CD4-positive, alpha-beta T cell treated with Interferon alpha-2 for 1 hour (primary cell): ENCODE measurements at regions not wholly inside any gene's neighbourhood (a gene's known extent, or its start where the extent isn't known, plus 50 kb on each side); places are given as distances from the start of the nearest gene placed in this dataset.

ENCODE experiments used
- DNase-seq, 2 donors: peaks; one replicate each; pipeline ENCODE4 v3.0.0-alpha.2; 2020 to 2022

DNA sequence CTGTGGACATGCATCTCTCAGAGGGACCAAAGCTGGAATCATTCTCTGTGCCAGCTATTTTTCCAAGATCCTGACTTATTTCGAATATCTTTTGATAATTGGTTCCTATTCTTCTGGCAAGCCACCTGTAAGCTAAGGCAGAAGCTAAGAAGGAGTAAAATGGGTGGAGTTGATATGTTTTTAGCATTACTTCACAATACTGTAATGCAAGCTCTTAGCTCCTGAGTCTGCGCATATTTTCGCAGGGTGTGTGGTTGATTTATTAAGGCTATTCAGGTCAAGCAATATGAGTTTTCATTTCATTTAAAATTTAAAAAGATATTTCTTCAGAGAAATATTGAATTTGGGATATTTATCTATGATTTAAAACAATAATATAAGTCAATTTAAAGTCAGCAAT lies 158.5 kb upstream of the ADAMTS16 start:
- no peak for DNase-seq

DNA sequence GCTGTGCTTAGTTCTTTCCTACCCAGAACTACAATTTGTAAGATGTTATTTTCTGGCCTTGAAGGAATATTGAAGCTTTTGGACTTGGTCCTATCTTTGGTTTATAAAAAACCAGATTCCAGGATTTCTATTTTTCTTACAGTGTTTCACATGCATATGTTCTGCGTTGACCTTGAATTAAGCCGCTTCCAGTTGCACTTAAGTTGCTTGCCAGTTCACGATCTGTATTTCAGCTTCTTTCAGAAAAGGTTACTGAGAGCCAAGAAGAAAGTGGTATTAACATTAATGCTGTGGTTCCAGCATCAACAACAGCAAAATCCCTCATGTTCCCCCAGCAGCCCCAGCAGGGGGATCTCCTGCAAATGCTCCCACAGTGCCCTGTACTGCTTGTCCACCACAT lies 156.4 kb upstream of the ADAMTS16 start:
- DNase-seq = no peak

DNA sequence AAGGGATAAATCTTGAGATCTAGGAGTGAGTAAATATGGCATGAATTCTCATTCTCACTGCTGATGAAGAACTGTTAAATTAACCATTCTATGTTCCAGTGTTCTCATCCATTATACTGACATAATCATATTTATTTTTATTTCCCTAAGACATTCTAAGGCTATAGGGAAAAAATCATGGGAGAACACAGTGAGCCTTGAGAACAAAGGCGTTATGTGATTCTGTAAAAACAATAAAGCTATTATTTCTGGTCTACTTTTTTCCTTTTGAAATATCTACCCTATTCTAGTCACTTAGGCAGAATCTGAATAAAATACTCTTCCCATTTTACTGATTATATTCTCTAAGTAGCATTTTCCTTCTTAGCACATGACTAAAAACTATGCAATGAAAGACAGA lies 155.7 kb upstream of the ADAMTS16 start:
- DNase-seq = no peak

DNA sequence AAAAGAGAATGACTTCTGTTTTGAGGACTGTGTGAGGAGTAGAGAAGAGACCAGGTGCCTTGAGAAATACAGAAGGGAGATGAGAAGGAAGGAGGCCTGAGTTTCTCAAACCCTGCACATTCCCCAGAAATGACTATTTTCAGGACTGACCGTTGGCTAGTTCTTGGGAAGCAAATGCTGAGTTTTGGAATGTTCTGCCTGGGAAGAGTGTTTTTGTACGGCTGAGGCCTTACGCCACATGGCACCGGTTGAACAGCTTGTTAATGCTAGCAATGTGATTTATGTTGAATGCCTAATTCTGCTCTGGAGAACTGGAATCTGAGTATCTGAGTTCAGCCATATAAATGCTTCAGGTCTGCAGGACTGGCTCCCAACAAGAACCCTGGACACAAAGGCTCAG lies 152.7 kb upstream of the ADAMTS16 start:
- no peak for DNase-seq

DNA sequence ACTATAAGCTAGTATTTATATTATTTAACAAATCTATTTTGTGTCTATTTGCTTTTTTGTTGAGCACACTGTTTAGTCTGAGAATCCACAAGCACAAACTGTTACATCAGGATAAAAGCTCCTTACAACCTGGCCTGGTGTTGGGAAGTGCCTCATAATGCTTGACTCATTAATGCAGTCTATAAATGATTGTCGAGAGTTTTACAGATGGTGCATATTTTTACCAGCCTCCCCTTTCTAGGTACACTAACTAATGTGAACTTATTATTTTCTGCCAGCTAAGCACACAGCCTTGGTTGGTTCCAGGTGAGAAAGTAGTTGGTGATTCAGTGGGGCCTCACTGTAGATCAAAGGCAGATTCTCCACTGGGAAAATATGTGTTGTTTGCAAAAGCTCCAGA lies 151.0 kb upstream of the ADAMTS16 start:
- no peak for DNase-seq

DNA sequence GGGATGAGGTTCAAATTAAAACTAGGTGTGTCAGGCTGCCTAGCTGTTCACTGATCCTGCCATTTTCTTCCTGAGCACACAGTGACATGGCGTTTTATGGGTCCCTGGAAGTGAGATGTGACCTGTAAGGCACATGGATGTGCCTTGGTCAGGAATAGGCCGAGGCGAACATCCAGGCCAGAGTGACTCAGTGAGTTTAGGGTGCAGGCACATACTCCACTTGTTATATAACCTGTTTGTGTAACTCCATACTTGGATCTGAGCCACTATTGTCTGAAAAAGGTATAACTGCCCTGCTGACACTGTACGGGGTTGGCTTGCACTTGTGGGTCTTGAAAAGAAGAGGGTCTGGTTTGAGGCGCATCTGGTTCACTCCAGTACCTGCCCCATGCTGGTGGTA lies 150.1 kb upstream of the ADAMTS16 start:
- no peak for DNase-seq

DNA sequence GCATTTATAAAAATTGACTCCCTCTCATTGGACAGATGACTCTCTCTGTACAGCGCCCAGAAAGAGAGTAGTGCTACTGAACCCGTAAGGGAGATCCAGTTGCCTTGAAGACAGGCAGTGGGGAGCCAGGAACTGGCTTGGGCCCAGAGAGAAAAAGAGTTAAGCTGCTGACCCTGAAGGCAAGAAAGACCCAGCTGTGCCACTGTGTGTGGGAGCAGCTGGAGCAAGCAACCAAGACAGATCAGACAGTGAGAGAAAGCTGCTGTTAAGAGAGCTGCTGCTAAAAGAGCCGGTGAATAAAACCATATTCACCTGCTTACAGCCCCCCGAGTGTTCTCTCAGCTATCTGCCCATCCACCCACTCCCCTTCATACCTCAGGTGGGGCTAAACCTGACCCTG lies 149.7 kb upstream of the ADAMTS16 start:
- DNase-seq = no peak

DNA sequence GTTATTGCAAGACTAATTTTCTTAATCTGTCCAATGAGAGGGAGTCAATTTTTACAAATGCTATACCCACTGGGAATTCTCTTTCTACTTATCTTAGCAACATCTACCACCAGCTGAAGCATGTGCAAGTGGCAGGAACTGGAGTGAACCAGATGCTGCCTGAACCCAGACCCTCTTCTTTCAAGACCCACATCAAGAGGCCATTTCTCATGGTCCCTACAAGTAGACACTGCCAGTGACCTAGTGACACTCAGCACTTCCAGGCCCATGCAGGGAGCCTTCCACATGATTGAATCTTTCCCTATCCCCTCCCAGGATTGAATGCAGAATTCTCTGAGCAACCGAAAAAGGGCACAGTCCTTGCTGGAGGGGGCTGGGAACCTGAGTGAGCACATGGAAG lies 148.2 kb upstream of the ADAMTS16 start:
- no peak for DNase-seq

DNA sequence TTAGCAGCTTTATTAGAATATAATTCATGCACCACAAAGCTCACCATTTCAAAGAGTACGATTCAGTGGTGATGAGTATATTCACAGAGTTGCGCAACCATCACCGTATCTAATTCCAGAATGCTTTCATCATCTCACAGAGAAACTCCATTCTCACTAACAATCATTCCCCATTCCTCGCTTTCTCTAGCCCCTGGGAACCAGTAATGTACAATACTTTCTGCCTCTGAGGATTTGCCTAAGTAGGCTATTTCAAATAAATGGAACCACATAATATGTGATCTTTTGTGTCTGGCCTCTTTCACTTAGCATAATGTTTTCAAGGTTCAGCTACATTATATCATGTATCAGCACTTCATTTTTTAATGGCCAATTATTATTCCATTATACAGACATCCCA lies 145.1 kb upstream of the ADAMTS16 start:
- DNase-seq = no peak

DNA sequence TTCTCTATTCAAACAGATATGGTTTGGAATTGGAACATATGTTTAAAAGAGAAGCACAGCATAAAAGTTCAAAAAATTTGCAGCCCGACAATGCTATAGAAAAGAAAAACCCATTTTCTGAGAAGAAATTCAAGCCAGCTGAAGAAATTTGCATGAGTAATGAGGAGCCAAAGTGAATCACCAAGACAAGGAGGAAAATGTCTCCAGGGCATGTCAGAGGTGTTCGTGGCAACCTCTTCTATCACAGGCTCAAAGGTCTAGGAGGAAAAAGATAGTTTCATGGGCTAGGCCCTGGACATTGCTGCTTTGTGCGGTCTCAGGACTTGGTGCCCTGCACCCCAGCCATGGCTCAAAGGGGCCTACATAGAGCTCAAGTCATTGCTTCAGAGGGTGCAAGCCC lies 134.8 kb upstream of the ADAMTS16 start:
- DNase-seq = no peak

DNA sequence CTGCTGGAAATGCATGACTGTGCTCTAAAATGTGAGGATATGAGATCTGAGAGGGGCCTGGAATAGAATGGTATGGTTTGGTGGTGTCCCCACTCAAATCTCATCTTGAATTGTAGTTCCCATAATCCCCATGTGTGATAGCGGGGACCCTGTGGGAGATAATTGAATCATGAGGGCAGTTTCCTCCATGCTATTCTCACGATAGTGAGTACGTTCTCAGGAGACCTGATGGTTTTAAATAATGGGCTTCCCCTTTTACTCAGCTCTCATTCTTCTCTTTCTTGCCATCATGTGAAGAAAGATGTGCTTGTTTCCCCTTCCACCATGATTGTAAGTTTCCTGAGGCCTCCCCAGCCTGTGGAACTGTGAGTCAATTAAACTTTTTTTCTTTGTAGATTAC lies 133.6 kb upstream of the ADAMTS16 start:
- DNase-seq = no peak

DNA sequence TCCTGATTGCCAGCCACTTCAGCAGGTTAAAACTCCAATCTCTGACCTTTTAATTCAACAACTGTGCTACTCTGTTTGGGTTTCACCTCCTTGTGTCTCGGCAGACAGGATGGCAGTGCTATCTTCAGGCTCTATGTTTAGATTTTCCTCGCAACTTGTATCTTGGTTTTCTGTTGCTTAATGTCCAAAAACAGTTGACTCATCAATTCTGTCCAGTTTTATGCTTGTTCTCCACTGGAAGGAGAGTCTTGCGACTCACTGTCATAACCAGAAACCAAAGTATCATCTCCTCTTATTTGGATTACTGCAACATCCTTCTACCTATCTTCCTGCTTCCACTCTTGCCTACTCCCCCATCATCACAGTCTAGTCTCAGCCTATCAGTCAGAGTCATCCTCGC lies 130.9 kb upstream of the ADAMTS16 start:
- DNase-seq = no peak

DNA sequence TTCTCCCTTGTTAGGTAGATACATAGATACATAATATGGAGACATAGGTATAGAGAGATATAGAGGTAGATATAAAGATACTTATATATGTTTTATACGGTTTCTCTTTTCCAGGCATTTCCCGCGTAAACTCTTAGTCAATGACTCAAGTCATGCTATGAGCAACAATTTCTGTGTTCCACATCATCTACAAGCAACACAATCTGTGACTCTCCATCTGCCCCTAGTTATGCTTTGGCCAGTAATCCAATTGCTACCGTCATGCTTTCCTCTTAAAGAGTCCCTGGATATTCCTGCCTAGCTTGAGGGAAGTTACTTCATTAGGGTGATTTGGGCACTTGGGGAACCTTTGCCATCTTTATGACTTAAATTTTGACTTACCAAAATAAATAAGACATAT lies 129.0 kb upstream of the ADAMTS16 start:
- no peak for DNase-seq

DNA sequence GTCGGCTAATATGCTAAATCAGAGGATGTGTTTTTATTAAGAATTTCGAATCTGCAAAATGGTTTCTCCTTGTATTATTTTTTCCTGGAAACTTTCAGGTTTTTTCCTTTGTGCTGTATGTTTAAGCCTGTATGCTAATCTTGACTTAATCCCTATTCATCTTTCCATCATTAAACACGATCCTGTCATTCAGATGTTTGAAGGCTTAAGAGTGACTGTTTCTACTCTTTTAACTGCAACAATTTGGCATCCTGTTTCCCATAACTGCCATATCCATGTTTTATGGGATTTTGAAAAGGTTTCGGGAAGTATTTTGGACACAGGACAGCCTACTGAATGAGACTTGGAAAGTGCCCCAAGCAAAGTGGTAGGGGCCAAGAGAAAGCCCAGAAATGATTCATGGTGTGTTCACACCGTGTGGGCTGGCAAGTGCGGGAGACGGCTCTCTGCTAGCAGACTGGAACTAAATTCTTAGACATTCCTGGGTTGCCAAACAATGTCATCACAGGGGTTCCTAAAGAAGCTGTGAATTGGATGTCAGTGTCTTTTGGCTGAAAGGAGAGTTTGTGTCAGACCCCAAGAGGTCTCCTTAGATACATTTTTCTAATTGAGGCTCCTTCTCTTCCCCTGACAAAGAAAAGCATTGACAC lies 125.4 kb upstream of the ADAMTS16 start:
- DNase-seq = no peak

DNA sequence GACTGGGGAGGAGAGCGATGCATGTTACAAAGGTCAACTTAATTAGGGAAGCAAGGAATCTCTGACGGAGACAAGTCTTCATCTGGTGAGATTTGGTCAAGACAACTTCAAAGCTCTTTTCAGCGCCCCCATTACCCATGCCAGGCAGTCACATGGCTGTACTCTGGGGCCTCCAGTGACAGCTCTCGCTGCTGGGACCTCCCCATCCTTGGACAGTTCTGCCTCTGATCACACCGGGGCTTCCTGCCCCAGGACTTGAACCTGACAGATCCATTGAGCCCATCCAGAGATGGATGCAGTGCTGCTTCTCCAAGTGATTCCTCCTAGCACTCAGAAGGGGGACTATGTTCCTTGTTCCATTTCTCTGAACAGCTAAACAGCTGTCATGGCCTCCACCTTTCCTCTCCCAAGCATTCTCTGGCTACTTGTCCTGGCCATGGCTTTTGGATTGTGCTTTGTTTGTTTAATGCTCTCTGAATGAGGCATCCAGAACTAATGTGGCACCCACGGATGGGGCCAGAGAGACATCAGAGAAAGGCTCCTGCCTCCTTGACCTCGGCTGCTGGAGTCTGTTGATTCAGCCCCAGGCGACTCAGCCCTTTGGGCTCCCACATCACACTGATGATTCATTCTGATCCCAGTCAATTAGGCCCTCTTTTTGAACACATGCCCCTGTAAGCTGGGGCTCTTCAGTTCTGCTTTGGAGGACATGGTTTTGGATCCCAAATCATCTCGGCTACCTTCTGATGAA lies 122.1 kb upstream of the ADAMTS16 start:
- DNase-seq = no peak

DNA sequence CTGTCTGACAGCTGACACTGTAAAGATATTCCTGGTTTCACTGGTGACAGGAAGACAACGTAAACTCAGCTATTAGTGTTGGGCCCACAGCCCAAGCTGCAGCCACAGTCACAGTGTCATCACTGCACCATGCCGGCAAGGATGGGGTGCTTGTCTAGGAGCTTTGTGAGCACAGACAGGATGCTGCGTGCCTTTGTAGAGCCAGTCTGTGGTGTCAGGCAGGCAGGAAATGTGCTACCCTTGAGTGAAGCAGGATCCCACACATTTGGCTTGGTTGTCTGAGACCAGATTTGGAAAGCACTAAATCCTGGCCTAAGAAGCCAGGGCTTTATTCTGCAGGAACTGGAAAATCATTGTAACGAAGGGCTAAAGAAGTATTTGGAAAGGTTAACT lies 121.6 kb upstream of the ADAMTS16 start:
- DNase-seq = no peak

DNA sequence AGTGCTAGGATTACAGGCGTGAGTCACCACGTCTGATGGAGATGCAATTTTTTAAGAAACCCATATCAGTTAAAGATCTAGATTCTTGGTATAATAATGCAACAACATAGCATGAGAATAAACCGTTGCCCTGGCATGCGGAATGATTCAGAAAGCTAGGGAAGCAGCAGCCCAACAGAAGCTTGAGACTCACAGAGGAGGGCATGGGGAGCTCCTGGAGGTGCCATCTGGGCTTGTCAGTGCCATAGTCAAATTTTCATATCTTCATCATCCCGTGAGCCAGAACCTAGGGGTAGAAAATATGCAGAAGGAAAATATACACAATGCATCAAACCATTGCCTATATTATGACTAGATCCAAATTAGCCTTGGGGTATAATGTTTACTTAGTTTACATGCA lies 118.7 kb upstream of the ADAMTS16 start:
- DNase-seq = no peak

DNA sequence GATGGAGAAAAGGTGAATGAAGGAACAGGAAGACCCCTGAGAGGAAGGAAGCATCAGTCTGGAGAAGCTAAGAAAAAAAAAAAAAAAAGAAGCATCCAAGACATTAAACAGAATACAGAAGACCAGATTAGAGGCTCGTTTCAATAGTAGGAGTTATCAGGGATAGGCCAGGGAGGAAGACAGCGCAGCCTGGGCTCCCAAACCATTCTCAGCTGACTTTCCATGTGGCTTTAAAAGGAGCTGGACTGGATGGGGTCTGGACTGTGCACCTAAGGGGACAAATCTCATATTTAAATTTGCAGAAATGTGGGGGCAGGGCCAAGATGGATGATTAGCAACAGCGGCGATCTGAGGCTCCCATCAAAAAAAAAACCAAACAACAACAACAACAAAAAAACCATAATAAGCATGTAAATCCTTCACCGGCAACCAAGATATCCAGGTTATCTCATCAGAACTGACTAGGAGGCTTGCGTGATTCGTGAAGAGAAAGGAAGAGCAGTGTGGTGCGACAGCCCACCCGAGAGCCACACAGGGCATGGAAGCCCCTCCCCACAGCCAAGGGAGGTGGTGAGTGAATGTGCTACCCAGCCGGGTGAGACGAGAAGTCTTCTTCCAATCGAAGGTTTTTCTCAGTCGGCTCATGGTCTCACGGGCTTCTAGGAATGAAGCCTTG lies 114.9 kb upstream of the ADAMTS16 start:
- no peak for DNase-seq

DNA sequence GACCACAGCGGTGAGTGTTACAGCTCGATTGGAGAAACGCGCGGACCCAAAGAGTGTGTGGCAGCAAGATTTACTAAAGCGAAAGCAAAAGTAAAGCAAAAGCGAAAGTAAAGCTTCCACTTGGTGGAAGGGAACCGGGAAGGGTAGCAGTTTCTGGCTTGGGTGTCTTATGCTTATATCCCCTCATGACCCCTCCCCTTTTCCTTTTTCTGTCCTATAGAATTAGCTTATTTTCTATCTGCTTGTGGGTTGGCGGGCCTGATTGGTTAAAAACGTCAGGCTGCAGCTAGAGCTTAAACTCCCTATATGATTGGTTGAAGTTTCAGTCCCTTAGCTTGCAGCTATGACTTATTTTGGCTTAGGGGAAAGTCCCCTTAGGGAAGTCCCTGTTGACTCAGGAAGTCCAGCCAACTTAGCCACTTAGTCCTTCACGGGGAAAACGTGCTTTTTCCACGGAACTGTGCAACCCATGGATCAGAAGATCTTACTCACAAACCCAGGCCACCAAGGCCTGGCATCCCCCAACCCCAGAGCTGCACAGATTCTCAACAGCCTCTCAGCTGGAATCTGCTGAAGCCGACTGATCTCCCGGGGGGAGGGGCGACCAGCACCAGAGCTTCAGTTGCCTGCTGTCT lies 114.2 kb upstream of the ADAMTS16 start:
- DNase-seq = no peak

DNA sequence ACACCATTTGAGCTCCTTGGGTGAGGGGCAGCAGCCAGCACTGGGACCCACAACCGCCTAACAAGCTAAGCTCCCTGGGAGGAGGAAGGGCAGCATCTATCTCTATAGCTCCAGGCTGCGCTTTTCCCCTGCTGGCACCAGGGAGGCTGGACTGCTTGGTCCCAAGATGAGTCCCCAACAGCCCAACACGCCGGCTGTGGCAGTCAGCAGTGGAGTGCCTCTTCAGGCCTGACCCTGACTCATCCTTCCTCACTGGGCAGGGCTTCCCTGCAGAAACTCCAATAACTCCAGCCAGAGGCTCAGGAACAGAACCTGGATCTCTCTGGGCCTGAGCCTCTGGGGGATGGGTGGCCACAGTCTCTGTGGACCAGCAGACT lies 113.7 kb upstream of the ADAMTS16 start:
- no peak for DNase-seq

DNA sequence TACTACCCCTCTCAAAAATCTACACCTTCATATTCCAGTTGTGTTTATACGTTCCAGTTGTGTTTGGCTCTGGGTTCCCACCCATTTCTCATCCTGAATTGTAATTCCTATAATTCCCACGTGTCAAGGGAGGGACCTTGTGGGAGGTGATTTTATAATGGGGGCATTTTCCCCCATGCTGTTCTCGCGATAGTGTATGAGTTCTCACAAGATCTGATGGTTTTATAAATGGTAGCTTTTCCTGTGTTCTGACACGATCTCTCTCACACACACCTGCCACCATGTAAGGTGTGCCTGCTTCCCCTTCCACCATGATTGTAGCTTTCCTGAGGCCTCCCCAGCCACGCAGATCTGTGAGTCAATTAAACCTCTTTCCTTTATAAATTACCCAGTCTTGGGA lies 108.5 kb upstream of the ADAMTS16 start:
- DNase-seq = no peak

DNA sequence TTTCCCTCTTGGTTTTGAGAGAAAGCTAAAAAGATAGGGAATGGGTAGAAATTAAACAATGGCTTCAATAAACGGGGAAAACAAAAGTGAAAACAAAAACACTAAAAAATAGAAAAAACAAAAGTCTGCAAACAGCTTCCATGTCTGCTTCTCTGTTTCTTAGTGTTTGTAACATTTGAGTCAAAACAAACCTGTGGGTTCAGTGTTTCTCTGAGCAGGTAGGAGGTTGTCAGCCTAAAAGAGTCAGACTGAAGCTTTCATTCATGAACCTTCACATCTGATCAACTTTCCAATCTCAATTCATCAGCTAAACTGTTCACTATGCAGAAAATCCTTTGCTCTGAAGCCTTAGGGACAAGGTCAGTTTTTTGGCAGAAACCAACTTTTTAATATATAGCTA lies 102.5 kb upstream of the ADAMTS16 start:
- DNase-seq = no peak

DNA sequence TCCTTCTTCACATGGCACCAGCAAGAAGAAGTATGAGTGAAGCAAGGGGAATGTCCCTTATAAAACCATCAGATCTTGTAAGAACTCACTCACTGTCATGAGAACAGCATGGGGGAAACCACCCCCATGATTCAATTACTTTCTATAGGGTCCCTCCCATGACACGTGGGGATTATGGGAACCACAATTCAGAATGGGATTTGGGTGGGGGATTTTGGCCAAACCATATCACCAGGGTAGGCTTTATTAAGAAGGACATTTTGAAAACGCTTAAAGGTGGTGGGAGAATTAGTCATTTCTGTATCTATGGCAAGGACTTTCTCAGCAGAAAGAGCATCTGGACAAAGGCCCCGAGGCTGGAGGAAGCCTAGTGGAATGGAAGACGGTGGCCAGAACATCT lies 100.2 kb upstream of the ADAMTS16 start:
- DNase-seq = no peak

DNA sequence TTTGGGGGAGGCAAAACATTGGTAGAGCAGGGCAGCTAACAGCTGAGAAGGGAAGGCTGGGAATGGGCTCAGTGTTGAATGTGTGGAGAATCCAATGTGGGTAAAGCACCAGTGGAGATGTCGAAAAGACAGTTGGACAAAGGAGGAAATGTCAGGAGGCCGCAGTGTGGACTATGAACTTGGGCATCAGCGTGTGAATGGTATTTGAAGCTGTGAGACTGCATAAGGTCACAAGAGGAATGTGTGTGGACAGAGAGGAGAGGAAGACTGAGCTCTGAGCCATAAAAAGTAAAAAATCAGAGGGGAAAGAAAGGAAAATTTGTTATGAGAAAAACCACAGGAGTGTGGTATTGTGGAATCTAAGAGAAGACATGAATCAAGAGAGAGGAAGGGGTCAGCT lies 99.4 kb upstream of the ADAMTS16 start:
- DNase-seq = no peak
